LNCaP clone FGC (cell line): ENCODE measurements at regions not wholly inside any gene's neighbourhood (a gene's known extent, or its start where the extent isn't known, plus 50 kb on each side); places are given as distances from the start of the nearest gene placed in this dataset.
"Not testable (repeated sequence)": the region's sequence is repeated elsewhere in the genome, so short reads cannot be mapped to it uniquely, and the experiment has no call there.

Source experiments
- DNase-seq: peaks from one replicate; pipeline ENCODE4 v3.0.0-alpha.2; 2011; ENCODE audit warnings: low read depth
- H3K4me3 ChIP-seq: 2 replicates; pipeline ENCODE4 v1.5.1; 2011; ENCODE audit warnings: mild to moderate bottlenecking, low read depth, low read length, control low read depth
- TF ChIP-seq, protein P1 (sequence below): IDR thresholded peaks from 2 replicates; pipeline ENCODE4 v1.5.1; 2012; ENCODE audit warnings: mild to moderate bottlenecking; ENCODE audit not compliant: control insufficient read depth, insufficient read depth; ENCODE audit errors: extremely low read depth

DNA sequence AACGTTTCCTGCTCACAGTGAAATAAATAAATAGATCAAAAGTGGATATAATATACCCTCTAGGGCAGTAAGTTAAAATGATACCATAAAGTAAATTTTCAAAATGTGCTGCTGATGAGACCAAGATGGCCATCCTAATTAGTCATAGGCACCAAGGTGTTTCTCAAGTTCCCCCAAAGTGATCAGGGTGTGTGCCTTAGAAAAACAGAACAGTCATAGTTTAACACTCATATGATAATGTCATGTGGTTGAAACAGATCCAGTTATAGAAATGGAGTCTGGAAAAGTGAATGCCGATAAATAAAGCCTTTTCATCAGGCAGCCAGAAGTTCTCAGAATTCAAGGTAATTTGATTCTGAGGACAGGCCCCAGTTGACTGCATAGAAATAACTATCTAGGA lies 161.5 kb upstream of the CDKN2B start:
- TF ChIP-seq, protein P1, sequence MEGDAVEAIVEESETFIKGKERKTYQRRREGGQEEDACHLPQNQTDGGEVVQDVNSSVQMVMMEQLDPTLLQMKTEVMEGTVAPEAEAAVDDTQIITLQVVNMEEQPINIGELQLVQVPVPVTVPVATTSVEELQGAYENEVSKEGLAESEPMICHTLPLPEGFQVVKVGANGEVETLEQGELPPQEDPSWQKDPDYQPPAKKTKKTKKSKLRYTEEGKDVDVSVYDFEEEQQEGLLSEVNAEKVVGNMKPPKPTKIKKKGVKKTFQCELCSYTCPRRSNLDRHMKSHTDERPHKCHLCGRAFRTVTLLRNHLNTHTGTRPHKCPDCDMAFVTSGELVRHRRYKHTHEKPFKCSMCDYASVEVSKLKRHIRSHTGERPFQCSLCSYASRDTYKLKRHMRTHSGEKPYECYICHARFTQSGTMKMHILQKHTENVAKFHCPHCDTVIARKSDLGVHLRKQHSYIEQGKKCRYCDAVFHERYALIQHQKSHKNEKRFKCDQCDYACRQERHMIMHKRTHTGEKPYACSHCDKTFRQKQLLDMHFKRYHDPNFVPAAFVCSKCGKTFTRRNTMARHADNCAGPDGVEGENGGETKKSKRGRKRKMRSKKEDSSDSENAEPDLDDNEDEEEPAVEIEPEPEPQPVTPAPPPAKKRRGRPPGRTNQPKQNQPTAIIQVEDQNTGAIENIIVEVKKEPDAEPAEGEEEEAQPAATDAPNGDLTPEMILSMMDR: no peak
- DNase-seq: no peak
- H3K4me3 ChIP-seq: no peak overlapping the region

DNA sequence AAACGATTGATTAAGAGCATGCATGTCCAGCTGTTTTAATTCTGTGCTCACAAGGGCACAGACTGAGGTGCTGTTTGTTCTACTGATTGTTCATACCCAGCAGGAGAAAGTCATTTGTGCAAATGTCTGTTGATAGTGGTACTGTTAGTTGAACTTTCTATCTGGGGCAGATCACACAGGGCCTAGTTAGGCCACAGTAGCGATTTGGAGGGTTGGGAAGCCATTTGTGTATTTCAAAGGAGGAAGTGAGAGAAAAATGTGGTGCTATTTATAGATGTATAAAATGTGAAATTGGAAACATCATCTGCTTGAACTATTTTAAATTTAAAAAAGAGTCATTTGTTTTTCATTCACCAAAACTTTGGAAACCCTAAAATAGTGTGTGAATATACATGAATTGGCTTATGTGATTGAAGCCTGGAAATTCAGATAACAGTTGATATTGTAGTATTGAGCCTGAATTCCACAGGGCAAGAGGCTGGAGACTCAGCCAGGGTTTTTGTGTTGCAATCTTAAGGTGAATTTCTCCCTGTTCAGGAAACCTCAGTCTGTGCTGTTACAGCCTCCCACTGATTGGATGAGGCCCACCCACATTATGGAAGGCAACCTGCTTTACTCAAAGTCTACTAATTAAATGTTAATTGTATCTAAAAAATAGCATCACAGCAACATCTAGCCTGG lies 162.0 kb upstream of the CDKN2B start:
- H3K4me3 ChIP-seq: no peak overlapping the region
- DNase-seq: no peak
- TF ChIP-seq, protein P1: no peak

DNA sequence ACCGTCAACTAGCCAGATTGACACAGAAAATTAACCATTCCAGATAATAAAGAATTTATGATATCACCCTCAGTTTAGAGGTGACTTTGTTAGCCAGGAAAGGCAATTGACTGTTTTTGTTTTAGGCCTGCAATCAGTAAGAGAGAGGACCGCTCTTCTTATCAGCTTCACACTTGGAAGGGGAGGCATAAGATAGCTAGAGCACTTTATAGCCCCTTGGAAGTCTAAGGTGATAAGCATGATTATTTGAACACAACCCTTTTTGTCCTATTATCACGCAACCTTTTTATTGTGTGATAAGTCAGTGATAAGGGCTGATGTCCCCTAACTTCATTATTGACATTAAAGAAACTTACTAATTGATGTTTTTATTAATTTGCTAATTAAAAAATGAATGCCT lies 162.6 kb upstream of the CDKN2B start:
- H3K4me3 ChIP-seq: no peak overlapping the region
- TF ChIP-seq, protein P1: no peak
- no peak for DNase-seq

DNA sequence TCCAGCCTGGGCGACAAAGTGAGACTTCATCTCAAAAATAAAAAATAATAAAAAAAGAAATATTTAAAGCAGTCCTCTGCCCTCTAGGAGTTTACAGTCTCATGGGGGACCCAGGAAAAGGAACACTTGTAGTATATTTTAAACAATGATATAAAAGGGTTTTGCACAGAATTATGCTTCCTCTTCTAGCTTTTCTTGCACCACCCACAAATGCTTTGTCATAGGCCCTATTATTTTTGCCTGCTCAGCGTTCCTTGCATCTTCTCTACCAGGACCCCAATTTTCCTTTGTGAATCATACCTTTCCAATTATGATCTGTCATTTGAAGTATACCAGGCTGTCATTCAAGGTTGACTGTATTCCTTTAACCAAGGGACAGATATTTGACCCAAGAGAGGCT lies 164.8 kb upstream of the CDKN2B start:
- DNase-seq: no peak
- TF ChIP-seq, protein P1: no peak
- H3K4me3 ChIP-seq: no peak overlapping the region

DNA sequence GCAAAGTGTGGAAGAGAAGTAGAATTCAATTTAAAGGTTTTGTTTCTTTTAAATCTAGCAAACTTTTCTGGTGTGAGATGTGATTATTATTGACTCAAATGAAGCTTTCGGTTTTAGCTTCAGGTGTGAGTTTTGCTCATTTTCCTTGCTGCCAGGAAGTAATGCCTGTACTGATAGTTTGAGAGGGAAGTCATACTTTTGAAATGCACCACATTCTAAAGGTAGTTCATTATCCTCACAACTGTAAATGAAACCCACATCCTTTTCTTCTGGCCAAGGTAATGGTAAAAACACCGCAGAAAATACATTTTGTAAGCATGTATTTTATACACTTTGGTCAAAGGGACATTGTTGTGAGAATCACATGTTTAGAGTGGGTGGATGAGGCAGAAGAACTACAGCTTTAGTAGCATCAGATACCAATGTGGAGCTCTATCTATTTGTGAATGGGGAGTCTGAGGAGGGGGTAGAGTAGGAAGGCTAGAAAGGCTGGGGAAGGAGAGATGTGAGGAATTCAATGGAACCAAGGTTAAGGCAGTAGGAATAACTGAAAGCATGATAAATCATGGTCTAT lies 167.0 kb upstream of the CDKN2B start:
- no peak overlapping the region for H3K4me3 ChIP-seq
- no peak for DNase-seq
- TF ChIP-seq, protein P1: no peak

DNA sequence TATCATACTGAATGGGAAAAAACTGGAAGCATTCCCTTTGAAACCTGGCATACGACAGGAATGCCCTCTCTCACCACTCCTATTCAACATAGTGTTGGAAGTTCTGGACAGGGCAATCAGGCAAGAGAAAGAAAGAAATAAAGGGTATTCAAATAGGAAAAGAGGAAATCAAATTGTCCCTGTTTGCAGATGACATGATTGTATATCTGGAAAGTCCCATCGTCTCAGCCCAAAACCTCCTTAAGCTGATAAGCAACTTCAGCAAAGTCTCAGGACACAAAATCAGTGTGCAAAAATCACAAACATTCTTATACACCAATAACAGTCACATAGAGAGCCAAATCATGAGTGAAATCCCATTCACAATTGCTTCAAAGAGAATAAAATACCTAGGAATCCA lies 171.9 kb upstream of the CDKN2B start:
- H3K4me3 ChIP-seq, DNase-seq: not testable (repeated sequence)

DNA sequence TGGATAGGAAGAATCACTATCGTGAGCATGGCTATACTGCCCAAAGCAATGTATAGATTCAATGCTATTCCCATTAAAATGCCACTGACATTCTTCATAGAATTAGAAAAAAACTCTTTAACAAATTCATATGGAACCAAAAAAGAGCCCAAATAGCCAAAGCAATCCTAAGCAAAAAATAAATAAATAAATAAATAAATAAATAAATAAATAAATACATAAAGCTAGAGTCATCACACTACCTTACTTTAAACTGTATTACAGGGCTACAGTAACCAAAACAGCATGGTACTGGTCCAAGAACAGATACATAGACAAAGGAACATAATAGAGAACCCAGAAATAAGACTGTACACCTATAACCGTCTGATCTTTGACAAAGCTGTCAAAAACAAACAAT lies 180.4 kb upstream of the CDKN2B start:
- no peak for DNase-seq
- no peak overlapping the region for H3K4me3 ChIP-seq
- TF ChIP-seq, protein P1: no peak

DNA sequence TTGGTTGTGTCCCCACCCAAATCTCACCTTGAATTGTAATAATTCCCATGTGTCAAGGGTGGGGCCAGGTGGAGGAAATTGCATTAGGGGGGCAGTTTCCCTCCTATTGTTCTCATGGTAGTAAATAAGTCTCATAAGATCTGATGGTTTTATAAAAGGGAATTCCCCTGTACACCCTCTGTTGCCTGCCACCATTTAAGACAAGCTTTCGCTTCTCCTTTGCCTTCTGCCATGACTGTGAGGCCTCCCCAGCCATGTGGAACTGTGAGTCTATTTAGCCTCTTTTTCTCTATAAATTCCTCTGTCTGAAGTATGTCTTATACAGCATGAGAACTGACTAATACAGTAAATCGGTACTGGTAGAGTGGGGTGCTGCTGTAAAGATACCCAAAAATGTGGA lies 187.9 kb upstream of the CDKN2B start:
- DNase-seq, H3K4me3 ChIP-seq: not testable (repeated sequence)
